ENCODE measurements at regions not wholly inside any gene's neighbourhood (a gene's known extent, or its start where the extent isn't known, plus 50 kb on each side); places are given as distances from the start of the nearest gene placed in this dataset.

DNA sequence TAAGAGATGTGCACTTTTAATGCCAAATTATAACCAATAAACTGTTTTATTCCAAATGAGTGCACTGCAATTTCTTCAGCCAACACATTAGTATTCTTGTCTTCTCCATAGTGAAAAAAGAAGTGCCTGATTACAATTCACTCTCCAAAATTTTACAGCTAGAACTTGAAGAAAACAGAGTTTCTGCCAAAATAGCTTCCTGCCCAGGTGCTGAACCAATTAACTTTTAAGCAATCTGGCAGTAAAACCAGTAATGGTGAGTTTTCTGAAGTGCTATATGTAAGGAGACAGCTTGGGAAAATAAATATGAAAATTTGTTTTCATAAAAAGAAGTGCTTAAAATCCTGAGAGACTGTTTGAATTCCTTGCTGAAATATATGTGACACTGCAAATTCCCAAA lies 266.0 kb upstream of the NT5E start:
- CTCF ChIA-PET = no interaction called here
- Histone ChIP-seq H3K27ac (ENCODE audit: extremely low read depth, low read depth, low read length) (no peak overlapping the region), H3K4me3 (ENCODE audit: low read depth, low read length) (no peak overlapping the region), H3K4me1 (ENCODE audit: control insufficient read depth, insufficient read depth, low read length) (no peaks in the 10 kb centered on the region), H3K36me3 (ENCODE audit: control insufficient read depth in 2 of 2, insufficient read depth in 1 of 2, low read length in 2 of 2) (no peaks in the 10 kb centered on the region), H3K9me3 (ENCODE audit: control insufficient read depth, insufficient read depth, low read depth, low read length) (no peaks in the 10 kb centered on the region)
- POLR2A ChIA-PET = no interaction called here
- no peak for TF ChIP-seq GLIS2 (tag by site-specific recombination; IDR thresholded peaks at IDR 0.05)
- TF ChIP-seq PATZ1 (tag by site-specific recombination; IDR thresholded peaks at IDR 0.05) = no peak
- TF ChIP-seq KLF7 (tag by site-specific recombination; IDR thresholded peaks at IDR 0.05; ENCODE audit: borderline replicate concordance) = no peak
- TF ChIP-seq ZNF654 (tag by site-specific recombination; IDR thresholded peaks at IDR 0.05; ENCODE audit: low read depth) = no peak

DNA sequence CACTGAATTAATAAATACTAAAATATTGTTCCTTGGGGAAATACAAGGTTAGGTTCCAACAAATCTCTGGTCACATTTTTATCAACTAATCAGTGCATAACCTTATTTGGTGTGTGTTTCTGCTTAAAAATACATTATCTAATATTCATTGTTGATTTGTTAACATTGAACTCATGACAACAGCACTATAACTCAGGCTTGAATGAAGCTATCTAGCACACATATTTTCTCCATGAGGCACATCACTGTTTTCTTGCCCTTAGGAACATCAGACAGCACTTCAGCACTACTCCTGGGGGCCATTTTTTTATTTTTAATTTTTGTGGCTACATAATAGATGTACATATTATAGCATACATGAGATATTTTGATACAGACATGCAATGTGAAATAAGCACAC lies 277.2 kb upstream of the NT5E start:
- Histone ChIP-seq H3K27ac (ENCODE audit: extremely low read depth, low read depth, low read length) (no peak overlapping the region), H3K36me3 (ENCODE audit: control insufficient read depth in 2 of 2, insufficient read depth in 1 of 2, low read length in 2 of 2) (no peaks in the 10 kb centered on the region), H3K9me3 (ENCODE audit: control insufficient read depth, insufficient read depth, low read depth, low read length) (no peaks in the 10 kb centered on the region), H3K4me1 (ENCODE audit: control insufficient read depth, insufficient read depth, low read length) (no peaks in the 10 kb centered on the region), H3K4me3 (ENCODE audit: low read depth, low read length) (no peak overlapping the region)
- ChIA-PET POLR2A (no interaction called here), CTCF (interaction anchor here (0.5 to 1.3 kb wide), 2 partner anchors 18 to 150 kb away, joined by 3 to 4 read pairs; no protein-coding TSS in a partner anchor)
- TF ChIP-seq, protein P1, sequence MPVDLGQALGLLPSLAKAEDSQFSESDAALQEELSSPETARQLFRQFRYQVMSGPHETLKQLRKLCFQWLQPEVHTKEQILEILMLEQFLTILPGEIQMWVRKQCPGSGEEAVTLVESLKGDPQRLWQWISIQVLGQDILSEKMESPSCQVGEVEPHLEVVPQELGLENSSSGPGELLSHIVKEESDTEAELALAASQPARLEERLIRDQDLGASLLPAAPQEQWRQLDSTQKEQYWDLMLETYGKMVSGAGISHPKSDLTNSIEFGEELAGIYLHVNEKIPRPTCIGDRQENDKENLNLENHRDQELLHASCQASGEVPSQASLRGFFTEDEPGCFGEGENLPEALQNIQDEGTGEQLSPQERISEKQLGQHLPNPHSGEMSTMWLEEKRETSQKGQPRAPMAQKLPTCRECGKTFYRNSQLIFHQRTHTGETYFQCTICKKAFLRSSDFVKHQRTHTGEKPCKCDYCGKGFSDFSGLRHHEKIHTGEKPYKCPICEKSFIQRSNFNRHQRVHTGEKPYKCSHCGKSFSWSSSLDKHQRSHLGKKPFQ (tag by site-specific recombination; IDR thresholded peaks at IDR 0.05) = no peak
- TF ChIP-seq BCL6B (tag by site-specific recombination; IDR thresholded peaks at IDR 0.05) (no peak), CTCF (tag by site-specific recombination; IDR thresholded peaks at IDR 0.05) (no peak), ZNF157 (tag by site-specific recombination; IDR thresholded peaks at IDR 0.05) (no peak)

GRCh38 chr6:85172161-85172560 lies 277.7 kb upstream of the NT5E start:
- Histone ChIP-seq H3K36me3 (ENCODE audit: control insufficient read depth in 2 of 2, insufficient read depth in 1 of 2, low read length in 2 of 2) (no peaks in the 10 kb centered on the region), H3K4me3 (ENCODE audit: low read depth, low read length) (no peak overlapping the region), H3K27ac (ENCODE audit: extremely low read depth, low read depth, low read length) (no peak overlapping the region), H3K4me1 (ENCODE audit: control insufficient read depth, insufficient read depth, low read length) (no peaks in the 10 kb centered on the region), H3K9me3 (ENCODE audit: control insufficient read depth, insufficient read depth, low read depth, low read length) (no peaks in the 10 kb centered on the region)
- POLR2A ChIA-PET = no interaction called here
- CTCF ChIA-PET = interaction anchor here (0.5 to 1.3 kb wide), 3 partner anchors 19 to 151 kb away, joined by 3 to 4 read pairs (median 4); no protein-coding TSS in a partner anchor
- TF ChIP-seq ZNF660 (tag by site-specific recombination; IDR thresholded peaks at IDR 0.05) (no peak), ZNF558 (tag by site-specific recombination; IDR thresholded peaks at IDR 0.05) (no peak), ZIC2 (tag by site-specific recombination; IDR thresholded peaks at IDR 0.05) (no peak), ZNF830 (tag by site-specific recombination; IDR thresholded peaks at IDR 0.05; ENCODE audit: low read depth) (no peak), ZNF621 (tag by site-specific recombination; IDR thresholded peaks at IDR 0.05) (no peak), ZNF664 (tag by site-specific recombination; IDR thresholded peaks at IDR 0.05) (no peak), ZNF24 (tag by site-specific recombination; IDR thresholded peaks at IDR 0.05) (no peak), ZNF510 (tag by site-specific recombination; IDR thresholded peaks at IDR 0.05; ENCODE audit: insufficient replicate concordance) (no peak)
- TF ChIP-seq, protein P2, sequence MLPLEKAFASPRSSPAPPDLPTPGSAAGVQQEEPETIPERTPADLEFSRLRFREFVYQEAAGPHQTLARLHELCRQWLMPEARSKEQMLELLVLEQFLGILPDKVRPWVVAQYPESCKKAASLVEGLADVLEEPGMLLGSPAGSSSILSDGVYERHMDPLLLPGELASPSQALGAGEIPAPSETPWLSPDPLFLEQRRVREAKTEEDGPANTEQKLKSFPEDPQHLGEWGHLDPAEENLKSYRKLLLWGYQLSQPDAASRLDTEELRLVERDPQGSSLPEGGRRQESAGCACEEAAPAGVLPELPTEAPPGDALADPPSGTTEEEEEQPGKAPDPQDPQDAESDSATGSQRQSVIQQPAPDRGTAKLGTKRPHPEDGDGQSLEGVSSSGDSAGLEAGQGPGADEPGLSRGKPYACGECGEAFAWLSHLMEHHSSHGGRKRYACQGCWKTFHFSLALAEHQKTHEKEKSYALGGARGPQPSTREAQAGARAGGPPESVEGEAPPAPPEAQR (tag by site-specific recombination; IDR thresholded peaks at IDR 0.05) = no peak
